ENCODE measurements at regions not wholly inside any gene's neighbourhood (a gene's known extent, or its start where the extent isn't known, plus 50 kb on each side); places are given as distances from the start of the nearest gene placed in this dataset.
"Not testable (repeated sequence)": the region's sequence is repeated elsewhere in the genome, so short reads cannot be mapped to it uniquely, and the experiment has no call there.

- no peaks in the 10 kb centered on the region for H3K4me1 Mint-ChIP-seq
- H3K27me3 Mint-ChIP-seq = no peaks in the 10 kb centered on the region
- intact Hi-C loops (cut with micrococcal nuclease) = no loop called here
- DNase-seq = no peak
- no peaks in the 10 kb centered on the region for H3K36me3 Mint-ChIP-seq (ENCODE audit: low read depth)
- peaks cover 13% of the 10 kb centered on the region for H3K9me3 Mint-ChIP-seq
- H3K27ac Mint-ChIP-seq = no peak overlapping the region
- no peak overlapping the region for H3K4me3 Mint-ChIP-seq
Measured at GRCh38 chr13:69226427-69226826, 881.2 kb upstream of the ATXN8OS start.

GRCh38 chr13:69221633-69222498, 885.8 kb upstream of the ATXN8OS start:
- H3K9me3 Mint-ChIP-seq; intact Hi-C loops (cut with micrococcal nuclease); H3K4me1 Mint-ChIP-seq; H3K27me3 Mint-ChIP-seq; H3K4me3 Mint-ChIP-seq; H3K36me3 Mint-ChIP-seq (ENCODE audit: low read depth); DNase-seq; H3K27ac Mint-ChIP-seq: not testable (repeated sequence)

GRCh38 chr13:69213396-69213795, 894.2 kb upstream of the ATXN8OS start:
- no peaks in the 10 kb centered on the region for H3K9me3 Mint-ChIP-seq
- no peaks in the 10 kb centered on the region for H3K36me3 Mint-ChIP-seq (ENCODE audit: low read depth)
- H3K27ac Mint-ChIP-seq = no peak overlapping the region
- H3K27me3 Mint-ChIP-seq = no peaks in the 10 kb centered on the region
- DNase-seq = no peak
- H3K4me1 Mint-ChIP-seq = no peaks in the 10 kb centered on the region
- H3K4me3 Mint-ChIP-seq = no peak overlapping the region
- intact Hi-C loops (cut with micrococcal nuclease) = no loop called here

GRCh38 chr13:69204620-69205019, 903.0 kb upstream of the ATXN8OS start:
- no peaks in the 10 kb centered on the region for H3K27me3 Mint-ChIP-seq
- DNase-seq = no peak
- no peak overlapping the region for H3K4me3 Mint-ChIP-seq
- no peak overlapping the region for H3K27ac Mint-ChIP-seq
- intact Hi-C loops (cut with micrococcal nuclease) = no loop called here
- no peaks in the 10 kb centered on the region for H3K36me3 Mint-ChIP-seq (ENCODE audit: low read depth)
- no peaks in the 10 kb centered on the region for H3K9me3 Mint-ChIP-seq
- H3K4me1 Mint-ChIP-seq = no peaks in the 10 kb centered on the region

- no peaks in the 10 kb centered on the region for H3K9me3 Mint-ChIP-seq
- no peak overlapping the region for H3K4me3 Mint-ChIP-seq
- no peaks in the 10 kb centered on the region for H3K27me3 Mint-ChIP-seq
- DNase-seq = no peak
- H3K4me1 Mint-ChIP-seq = no peaks in the 10 kb centered on the region
- no peaks in the 10 kb centered on the region for H3K36me3 Mint-ChIP-seq (ENCODE audit: low read depth)
- no peak overlapping the region for H3K27ac Mint-ChIP-seq
- intact Hi-C loops (cut with micrococcal nuclease) = no loop called here
Measured at GRCh38 chr13:69202996-69203395, 904.6 kb upstream of the ATXN8OS start.

- H3K9me3 Mint-ChIP-seq = no peaks in the 10 kb centered on the region
- no peak overlapping the region for H3K27ac Mint-ChIP-seq
- no peak for DNase-seq
- no peaks in the 10 kb centered on the region for H3K4me1 Mint-ChIP-seq
- H3K27me3 Mint-ChIP-seq = no peaks in the 10 kb centered on the region
- intact Hi-C loops (cut with micrococcal nuclease) = no loop called here
- H3K4me3 Mint-ChIP-seq = no peak overlapping the region
- H3K36me3 Mint-ChIP-seq (ENCODE audit: low read depth) = no peaks in the 10 kb centered on the region
Measured at GRCh38 chr13:69199664-69200063, 908.0 kb upstream of the ATXN8OS start.

GRCh38 chr13:69198706-69199105, 908.9 kb upstream of the ATXN8OS start:
- Mint-ChIP-seq H3K9me3 (no peaks in the 10 kb centered on the region), H3K36me3 (ENCODE audit: low read depth) (no peaks in the 10 kb centered on the region), H3K27me3 (no peaks in the 10 kb centered on the region), H3K4me3 (no peak overlapping the region), H3K27ac (no peak overlapping the region), H3K4me1 (no peaks in the 10 kb centered on the region)
- intact Hi-C loops (cut with micrococcal nuclease) = no loop called here
- DNase-seq = no peak

- Mint-ChIP-seq H3K27me3 (no peaks in the 10 kb centered on the region), H3K27ac (no peak overlapping the region), H3K4me1 (no peaks in the 10 kb centered on the region), H3K9me3 (no peaks in the 10 kb centered on the region), H3K36me3 (ENCODE audit: low read depth) (no peaks in the 10 kb centered on the region), H3K4me3 (no peak overlapping the region)
- DNase-seq = no peak
- intact Hi-C loops (cut with micrococcal nuclease) = no loop called here
Measured at GRCh38 chr13:69194130-69194529, 913.5 kb upstream of the ATXN8OS start.

- H3K4me1 Mint-ChIP-seq = no peaks in the 10 kb centered on the region
- H3K4me3 Mint-ChIP-seq = no peak overlapping the region
- intact Hi-C loops (cut with micrococcal nuclease) = no loop called here
- H3K27ac Mint-ChIP-seq = no peak overlapping the region
- peaks cover 8% of the 10 kb centered on the region for H3K9me3 Mint-ChIP-seq
- H3K36me3 Mint-ChIP-seq (ENCODE audit: low read depth) = no peaks in the 10 kb centered on the region
- no peaks in the 10 kb centered on the region for H3K27me3 Mint-ChIP-seq
- DNase-seq = no peak
Measured at GRCh38 chr13:69180034-69180433, 927.6 kb upstream of the ATXN8OS start.

- Mint-ChIP-seq H3K9me3 (no peaks in the 10 kb centered on the region), H3K4me3 (no peak overlapping the region), H3K27ac (no peak overlapping the region), H3K27me3 (no peaks in the 10 kb centered on the region), H3K36me3 (ENCODE audit: low read depth) (no peaks in the 10 kb centered on the region), H3K4me1 (no peaks in the 10 kb centered on the region)
- intact Hi-C loops (cut with micrococcal nuclease) = no loop called here
- no peak for DNase-seq
Measured at GRCh38 chr13:69178000-69178399, 929.6 kb upstream of the ATXN8OS start.

GRCh38 chr13:69168436-69168835, 939.2 kb upstream of the ATXN8OS start:
- no peak for DNase-seq
- Mint-ChIP-seq H3K9me3 (no peaks in the 10 kb centered on the region), H3K27ac (no peak overlapping the region), H3K36me3 (ENCODE audit: low read depth) (no peaks in the 10 kb centered on the region), H3K4me3 (no peak overlapping the region), H3K4me1 (no peaks in the 10 kb centered on the region), H3K27me3 (no peaks in the 10 kb centered on the region)
- intact Hi-C loops (cut with micrococcal nuclease) = no loop called here

GRCh38 chr13:69155136-69155535, 952.5 kb upstream of the ATXN8OS start:
- H3K27ac Mint-ChIP-seq = no peak overlapping the region
- no peaks in the 10 kb centered on the region for H3K27me3 Mint-ChIP-seq
- H3K4me3 Mint-ChIP-seq = no peak overlapping the region
- no peaks in the 10 kb centered on the region for H3K36me3 Mint-ChIP-seq (ENCODE audit: low read depth)
- intact Hi-C loops (cut with micrococcal nuclease) = no loop called here
- peaks cover 3% of the 10 kb centered on the region for H3K9me3 Mint-ChIP-seq
- no peaks in the 10 kb centered on the region for H3K4me1 Mint-ChIP-seq
- no peak for DNase-seq

GRCh38 chr13:69142101-69142500, 965.5 kb upstream of the ATXN8OS start:
- H3K4me3 Mint-ChIP-seq = no peak overlapping the region
- H3K27me3 Mint-ChIP-seq = no peaks in the 10 kb centered on the region
- intact Hi-C loops (cut with micrococcal nuclease) = no loop called here
- H3K4me1 Mint-ChIP-seq = no peaks in the 10 kb centered on the region
- no peak overlapping the region for H3K27ac Mint-ChIP-seq
- H3K9me3 Mint-ChIP-seq = no peaks in the 10 kb centered on the region
- no peak for DNase-seq
- no peaks in the 10 kb centered on the region for H3K36me3 Mint-ChIP-seq (ENCODE audit: low read depth)

GRCh38 chr13:69124996-69125395, 982.6 kb upstream of the ATXN8OS start:
- no peaks in the 10 kb centered on the region for H3K4me1 Mint-ChIP-seq
- intact Hi-C loops (cut with micrococcal nuclease) = no loop called here
- DNase-seq = no peak
- no peak overlapping the region for H3K27ac Mint-ChIP-seq
- H3K36me3 Mint-ChIP-seq (ENCODE audit: low read depth) = no peaks in the 10 kb centered on the region
- no peaks in the 10 kb centered on the region for H3K27me3 Mint-ChIP-seq
- H3K4me3 Mint-ChIP-seq = no peak overlapping the region
- peaks cover 15% of the 10 kb centered on the region for H3K9me3 Mint-ChIP-seq
